SK-N-SH treated with all-trans-retinoic acid at 6 μM for 48 hours (cell line): ENCODE measurements at regions not wholly inside any gene's neighbourhood (a gene's known extent, or its start where the extent isn't known, plus 50 kb on each side); places are given as distances from the start of the nearest gene placed in this dataset.

Source experiments
- ATAC-seq: fragments of 200-7000 bp; cut with Tn5 transposase; 3 replicates; pipeline ENCODE4 v1.9.1; 2020; ENCODE audit warnings: mild to moderate bottlenecking, moderate library complexity
- ARNTL ChIP-seq: fragments of 450-650 bp; formaldehyde crosslinking; IDR thresholded peaks from 2 replicates; pipeline ENCODE4 v1.5.0; 2020; ENCODE audit warnings: low read depth, mild to moderate bottlenecking, moderate library complexity, borderline replicate concordance
- BACH2 ChIP-seq: fragments of 250-450 bp; sonication (Bioruptor Pico); IDR thresholded peaks from 2 replicates; pipeline ENCODE4 v1.9.0; 2021; ENCODE audit warnings: mild to moderate bottlenecking, borderline replicate concordance
- CSDC2 ChIP-seq: fragments of 250-450 bp; sonication (Bioruptor Pico); IDR thresholded peaks from 2 replicates; pipeline ENCODE4 v1.5.0; 2020; ENCODE audit warnings: mild to moderate bottlenecking, moderate library complexity
- ESRRG ChIP-seq: fragments of 250-450 bp; sonication (Bioruptor Pico); IDR thresholded peaks from 2 replicates; pipeline ENCODE4 v1.6.1; 2021; ENCODE audit warnings: mild to moderate bottlenecking
- GLIS3 ChIP-seq: fragments of 250-450 bp; sonication (Bioruptor Pico); IDR thresholded peaks from 2 replicates; pipeline ENCODE4 v1.5.0; 2020; ENCODE audit warnings: mild to moderate bottlenecking, moderate library complexity
- ISL1 ChIP-seq: fragments of 250-450 bp; sonication (Bioruptor Pico); IDR thresholded peaks from 2 replicates; pipeline ENCODE4 v2.1.2; 2022; ENCODE audit warnings: mild to moderate bottlenecking, moderate library complexity
- OSR1 ChIP-seq: fragments of 250-450 bp; sonication (Bioruptor Pico); IDR thresholded peaks from 2 replicates; pipeline ENCODE4 v1.8.0; 2022; ENCODE audit warnings: moderate library complexity, mild to moderate bottlenecking, inconsistent platforms
- PPARA ChIP-seq: fragments of 250-450 bp; sonication (Bioruptor Pico); IDR thresholded peaks from 2 replicates; pipeline ENCODE4 v1.5.0; 2020; ENCODE audit warnings: mild to moderate bottlenecking, borderline replicate concordance
- SNAI2 ChIP-seq: fragments of 250-450 bp; sonication (Bioruptor Pico); IDR thresholded peaks from 2 replicates; pipeline ENCODE4 v1.5.0; 2020; ENCODE audit warnings: mild to moderate bottlenecking, moderate library complexity
- TCF4 ChIP-seq: fragments of 250-450 bp; sonication (Bioruptor Pico); IDR thresholded peaks from 2 replicates; pipeline ENCODE4 v1.8.0; 2021; ENCODE audit warnings: mild to moderate bottlenecking, moderate library complexity, borderline replicate concordance
- TOX ChIP-seq: fragments of 250-450 bp; sonication (Bioruptor Pico); IDR thresholded peaks from 2 replicates; pipeline ENCODE4 v1.8.0; 2021; ENCODE audit warnings: mild to moderate bottlenecking, moderate library complexity, borderline replicate concordance
- ZC3H10 ChIP-seq: fragments of 250-450 bp; sonication (Bioruptor Pico); IDR thresholded peaks from 2 replicates; pipeline ENCODE4 v1.5.1; 2021; ENCODE audit warnings: mild to moderate bottlenecking, moderate library complexity
- ZFP3 ChIP-seq: fragments of 250-450 bp; sonication (Bioruptor Pico); IDR thresholded peaks from 2 replicates; pipeline ENCODE4 v1.5.0; 2020; ENCODE audit warnings: mild to moderate bottlenecking, moderate library complexity
- ZFP30 ChIP-seq: fragments of 450-650 bp; formaldehyde crosslinking; IDR thresholded peaks from 2 replicates; pipeline ENCODE4 v1.5.0; 2022; ENCODE audit warnings: mild to moderate bottlenecking, moderate library complexity
- ZNF565 ChIP-seq: fragments of 450-650 bp; formaldehyde crosslinking; conservative IDR thresholded peaks from 2 replicates; pipeline ENCODE4 v1.5.0; 2020; ENCODE audit warnings: low read depth, mild to moderate bottlenecking, moderate library complexity
- ZNF70 ChIP-seq: fragments of 450-650 bp; formaldehyde crosslinking; IDR thresholded peaks from 2 replicates; pipeline ENCODE4 v1.5.0; 2020; ENCODE audit warnings: mild to moderate bottlenecking, moderate library complexity
- ZNF8 ChIP-seq: fragments of 450-650 bp; formaldehyde crosslinking; IDR thresholded peaks from 2 replicates; pipeline ENCODE4 v1.5.0; 2020; ENCODE audit warnings: mild to moderate bottlenecking, moderate library complexity
- TF ChIP-seq, protein P1 (sequence below): fragments of 250-450 bp; sonication (Bioruptor Pico); IDR thresholded peaks from 2 replicates; pipeline ENCODE4 v1.8.0; 2020; ENCODE audit warnings: mild to moderate bottlenecking, moderate library complexity, borderline replicate concordance
- TF ChIP-seq, protein P2 (sequence below): fragments of 250-450 bp; sonication (Bioruptor Pico); IDR thresholded peaks from 2 replicates; pipeline ENCODE4 v1.5.0; 2020; ENCODE audit warnings: mild to moderate bottlenecking, moderate library complexity
- TF ChIP-seq, protein P3 (sequence below): fragments of 250-450 bp; sonication (Bioruptor Pico); IDR thresholded peaks from 2 replicates; pipeline ENCODE4 v1.8.0; 2021; ENCODE audit warnings: low read depth, mild to moderate bottlenecking, moderate library complexity, borderline replicate concordance
- TF ChIP-seq, protein P4 (sequence below): fragments of 250-450 bp; sonication (Bioruptor Pico); IDR thresholded peaks from 2 replicates; pipeline ENCODE4 v1.5.1; 2021; ENCODE audit warnings: mild to moderate bottlenecking, moderate library complexity

DNA sequence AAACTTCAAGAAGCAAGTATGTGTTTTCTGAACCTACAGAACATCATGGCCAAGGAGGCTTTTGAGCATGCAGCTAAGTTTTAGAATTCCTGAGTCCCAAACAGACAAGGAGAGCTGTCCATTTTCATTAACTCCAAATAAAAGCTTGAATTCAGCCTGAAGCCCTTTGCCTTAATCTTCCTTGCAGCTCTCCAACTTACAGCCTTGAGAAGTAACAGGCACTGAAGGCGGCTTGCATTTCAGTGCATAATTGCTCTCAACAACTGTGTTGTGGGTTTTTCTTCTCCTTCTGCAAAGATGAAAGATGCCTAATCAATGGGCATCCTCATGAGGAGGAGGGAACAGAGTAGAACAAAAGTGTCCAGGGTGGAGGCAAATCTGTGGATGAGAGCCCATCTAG is 286.0 kb downstream of the FAT3 start:
- no peak for ATAC-seq
- TF ChIP-seq TCF4 (CRISPR knock-in tag) (no peak), CSDC2 (CRISPR knock-in tag) (no peak)

DNA sequence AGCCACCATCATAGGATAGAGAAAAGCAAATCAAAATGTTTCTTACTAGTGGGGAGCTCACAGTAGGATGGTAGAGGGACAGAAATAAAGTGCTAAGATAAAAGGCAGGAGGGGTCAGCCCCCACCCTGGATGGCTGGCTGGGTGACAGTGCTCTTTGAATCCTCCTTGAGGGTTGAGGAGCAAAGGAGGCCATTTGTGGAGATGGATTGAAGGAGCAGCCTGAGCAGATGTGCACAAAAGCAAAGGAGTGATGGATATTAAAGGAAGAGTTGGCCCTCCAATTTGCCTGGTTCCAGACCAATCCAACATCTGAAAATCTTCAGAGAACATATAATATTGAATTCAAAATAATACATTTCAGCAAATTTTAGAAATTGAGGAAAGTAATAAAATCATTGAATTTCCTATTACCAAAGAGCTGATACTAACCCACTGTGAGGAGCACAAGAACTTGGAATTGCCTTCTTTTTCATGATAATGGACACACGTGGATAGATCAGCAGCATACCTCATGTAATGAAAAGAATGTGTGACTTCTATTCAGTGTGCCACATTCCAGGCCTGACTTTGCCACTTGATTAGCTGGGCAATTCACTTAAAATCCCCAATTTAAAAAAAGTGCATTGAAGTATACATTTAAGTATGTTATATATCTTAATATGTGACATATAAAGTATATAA is 287.0 kb downstream of the FAT3 start:
- TF ChIP-seq ZNF8 (CRISPR knock-in tag): no peak
- no peak for TF ChIP-seq ZNF70 (CRISPR knock-in tag)
- TF ChIP-seq GLIS3 (CRISPR knock-in tag): no peak
- TF ChIP-seq, protein P1, sequence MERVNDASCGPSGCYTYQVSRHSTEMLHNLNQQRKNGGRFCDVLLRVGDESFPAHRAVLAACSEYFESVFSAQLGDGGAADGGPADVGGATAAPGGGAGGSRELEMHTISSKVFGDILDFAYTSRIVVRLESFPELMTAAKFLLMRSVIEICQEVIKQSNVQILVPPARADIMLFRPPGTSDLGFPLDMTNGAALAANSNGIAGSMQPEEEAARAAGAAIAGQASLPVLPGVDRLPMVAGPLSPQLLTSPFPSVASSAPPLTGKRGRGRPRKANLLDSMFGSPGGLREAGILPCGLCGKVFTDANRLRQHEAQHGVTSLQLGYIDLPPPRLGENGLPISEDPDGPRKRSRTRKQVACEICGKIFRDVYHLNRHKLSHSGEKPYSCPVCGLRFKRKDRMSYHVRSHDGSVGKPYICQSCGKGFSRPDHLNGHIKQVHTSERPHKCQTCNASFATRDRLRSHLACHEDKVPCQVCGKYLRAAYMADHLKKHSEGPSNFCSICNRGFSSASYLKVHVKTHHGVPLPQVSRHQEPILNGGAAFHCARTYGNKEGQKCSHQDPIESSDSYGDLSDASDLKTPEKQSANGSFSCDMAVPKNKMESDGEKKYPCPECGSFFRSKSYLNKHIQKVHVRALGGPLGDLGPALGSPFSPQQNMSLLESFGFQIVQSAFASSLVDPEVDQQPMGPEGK (CRISPR knock-in tag): no peak
- TF ChIP-seq, protein P2, sequence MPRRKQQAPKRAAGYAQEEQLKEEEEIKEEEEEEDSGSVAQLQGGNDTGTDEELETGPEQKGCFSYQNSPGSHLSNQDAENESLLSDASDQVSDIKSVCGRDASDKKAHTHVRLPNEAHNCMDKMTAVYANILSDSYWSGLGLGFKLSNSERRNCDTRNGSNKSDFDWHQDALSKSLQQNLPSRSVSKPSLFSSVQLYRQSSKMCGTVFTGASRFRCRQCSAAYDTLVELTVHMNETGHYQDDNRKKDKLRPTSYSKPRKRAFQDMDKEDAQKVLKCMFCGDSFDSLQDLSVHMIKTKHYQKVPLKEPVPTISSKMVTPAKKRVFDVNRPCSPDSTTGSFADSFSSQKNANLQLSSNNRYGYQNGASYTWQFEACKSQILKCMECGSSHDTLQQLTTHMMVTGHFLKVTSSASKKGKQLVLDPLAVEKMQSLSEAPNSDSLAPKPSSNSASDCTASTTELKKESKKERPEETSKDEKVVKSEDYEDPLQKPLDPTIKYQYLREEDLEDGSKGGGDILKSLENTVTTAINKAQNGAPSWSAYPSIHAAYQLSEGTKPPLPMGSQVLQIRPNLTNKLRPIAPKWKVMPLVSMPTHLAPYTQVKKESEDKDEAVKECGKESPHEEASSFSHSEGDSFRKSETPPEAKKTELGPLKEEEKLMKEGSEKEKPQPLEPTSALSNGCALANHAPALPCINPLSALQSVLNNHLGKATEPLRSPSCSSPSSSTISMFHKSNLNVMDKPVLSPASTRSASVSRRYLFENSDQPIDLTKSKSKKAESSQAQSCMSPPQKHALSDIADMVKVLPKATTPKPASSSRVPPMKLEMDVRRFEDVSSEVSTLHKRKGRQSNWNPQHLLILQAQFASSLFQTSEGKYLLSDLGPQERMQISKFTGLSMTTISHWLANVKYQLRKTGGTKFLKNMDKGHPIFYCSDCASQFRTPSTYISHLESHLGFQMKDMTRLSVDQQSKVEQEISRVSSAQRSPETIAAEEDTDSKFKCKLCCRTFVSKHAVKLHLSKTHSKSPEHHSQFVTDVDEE (CRISPR knock-in tag): no peak
- no peak for TF ChIP-seq TCF4 (CRISPR knock-in tag)
- TF ChIP-seq SNAI2 (CRISPR knock-in tag): no peak
- no peak for TF ChIP-seq CSDC2 (CRISPR knock-in tag)
- TF ChIP-seq, protein P3, sequence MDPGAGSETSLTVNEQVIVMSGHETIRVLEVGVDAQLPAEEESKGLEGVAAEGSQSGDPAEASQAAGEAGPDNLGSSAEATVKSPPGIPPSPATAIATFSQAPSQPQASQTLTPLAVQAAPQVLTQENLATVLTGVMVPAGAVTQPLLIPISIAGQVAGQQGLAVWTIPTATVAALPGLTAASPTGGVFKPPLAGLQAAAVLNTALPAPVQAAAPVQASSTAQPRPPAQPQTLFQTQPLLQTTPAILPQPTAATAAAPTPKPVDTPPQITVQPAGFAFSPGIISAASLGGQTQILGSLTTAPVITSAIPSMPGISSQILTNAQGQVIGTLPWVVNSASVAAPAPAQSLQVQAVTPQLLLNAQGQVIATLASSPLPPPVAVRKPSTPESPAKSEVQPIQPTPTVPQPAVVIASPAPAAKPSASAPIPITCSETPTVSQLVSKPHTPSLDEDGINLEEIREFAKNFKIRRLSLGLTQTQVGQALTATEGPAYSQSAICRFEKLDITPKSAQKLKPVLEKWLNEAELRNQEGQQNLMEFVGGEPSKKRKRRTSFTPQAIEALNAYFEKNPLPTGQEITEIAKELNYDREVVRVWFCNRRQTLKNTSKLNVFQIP (CRISPR knock-in tag): no peak
- TF ChIP-seq ISL1 (CRISPR knock-in tag): no peak
- no peak for TF ChIP-seq ZNF565 (CRISPR knock-in tag)
- TF ChIP-seq ZFP3 (CRISPR knock-in tag): no peak
- TF ChIP-seq ARNTL (CRISPR knock-in tag): no peak
- TF ChIP-seq ZC3H10: no peak
- no peak for TF ChIP-seq ESRRG (CRISPR knock-in tag)
- TF ChIP-seq BACH2: no peak
- TF ChIP-seq OSR1 (CRISPR knock-in tag): no peak
- TF ChIP-seq, protein P4, sequence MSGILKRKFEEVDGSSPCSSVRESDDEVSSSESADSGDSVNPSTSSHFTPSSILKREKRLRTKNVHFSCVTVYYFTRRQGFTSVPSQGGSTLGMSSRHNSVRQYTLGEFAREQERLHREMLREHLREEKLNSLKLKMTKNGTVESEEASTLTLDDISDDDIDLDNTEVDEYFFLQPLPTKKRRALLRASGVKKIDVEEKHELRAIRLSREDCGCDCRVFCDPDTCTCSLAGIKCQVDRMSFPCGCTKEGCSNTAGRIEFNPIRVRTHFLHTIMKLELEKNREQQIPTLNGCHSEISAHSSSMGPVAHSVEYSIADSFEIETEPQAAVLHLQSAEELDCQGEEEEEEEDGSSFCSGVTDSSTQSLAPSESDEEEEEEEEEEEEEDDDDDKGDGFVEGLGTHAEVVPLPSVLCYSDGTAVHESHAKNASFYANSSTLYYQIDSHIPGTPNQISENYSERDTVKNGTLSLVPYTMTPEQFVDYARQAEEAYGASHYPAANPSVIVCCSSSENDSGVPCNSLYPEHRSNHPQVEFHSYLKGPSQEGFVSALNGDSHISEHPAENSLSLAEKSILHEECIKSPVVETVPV (CRISPR knock-in tag): no peak
- no peak for TF ChIP-seq PPARA (CRISPR knock-in tag)
- no peak for TF ChIP-seq TOX (CRISPR knock-in tag)
- no peak for ATAC-seq

DNA sequence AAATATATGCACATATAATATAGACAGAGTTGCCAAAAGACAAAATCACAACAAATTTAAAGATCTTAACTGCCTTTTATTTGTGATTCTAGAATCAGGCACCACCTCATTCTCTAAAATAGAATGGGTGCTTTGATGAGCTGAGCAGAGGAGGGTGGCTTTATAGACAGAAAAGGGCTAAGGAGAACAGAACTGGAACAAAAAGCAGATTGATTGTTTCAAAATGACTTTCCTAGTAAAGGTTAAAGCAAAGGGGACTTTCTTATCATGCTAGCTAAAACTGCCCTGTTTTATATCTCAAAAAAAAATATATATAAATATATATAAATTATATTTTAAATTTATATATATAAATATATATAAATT is 287.6 kb downstream of the FAT3 start:
- ATAC-seq: no peak
- no peak for TF ChIP-seq ZNF8 (CRISPR knock-in tag)
- TF ChIP-seq, protein P3 (CRISPR knock-in tag): no peak
- no peak for TF ChIP-seq GLIS3 (CRISPR knock-in tag)
- TF ChIP-seq SNAI2 (CRISPR knock-in tag): no peak
- TF ChIP-seq, protein P4 (CRISPR knock-in tag): no peak
- no peak for TF ChIP-seq ZFP30 (CRISPR knock-in tag)
- no peak for TF ChIP-seq ZNF565 (CRISPR knock-in tag)
- TF ChIP-seq ISL1 (CRISPR knock-in tag): no peak
- no peak for TF ChIP-seq ARNTL (CRISPR knock-in tag)
- TF ChIP-seq, protein P2 (CRISPR knock-in tag): no peak
- TF ChIP-seq CSDC2 (CRISPR knock-in tag): no peak
